NB4 (cell line): ENCODE measurements at regions not wholly inside any gene's neighbourhood (a gene's known extent, or its start where the extent isn't known, plus 50 kb on each side); places are given as distances from the start of the nearest gene placed in this dataset.

Source experiments
- MYC ChIP-seq: IDR thresholded peaks from 2 replicates; pipeline ENCODE4 v1.6.1; 2011; ENCODE audit warnings: low read depth, low read length
- POLR2A ChIP-seq: IDR thresholded peaks from 2 replicates; pipeline ENCODE4 v1.6.1; 2011; ENCODE audit warnings: mild to moderate bottlenecking; ENCODE audit not compliant: insufficient read length; ENCODE audit errors: extremely low read depth
- TF ChIP-seq, protein P1 (sequence below): IDR thresholded peaks from one replicate; pipeline ENCODE4 v1.5.1; 2012; ENCODE audit warnings: low read depth, low read length
- TF ChIP-seq, protein P2 (sequence below): IDR thresholded peaks from 2 replicates; pipeline ENCODE4 v1.6.1; 2011; ENCODE audit warnings: low read depth, low read length

DNA sequence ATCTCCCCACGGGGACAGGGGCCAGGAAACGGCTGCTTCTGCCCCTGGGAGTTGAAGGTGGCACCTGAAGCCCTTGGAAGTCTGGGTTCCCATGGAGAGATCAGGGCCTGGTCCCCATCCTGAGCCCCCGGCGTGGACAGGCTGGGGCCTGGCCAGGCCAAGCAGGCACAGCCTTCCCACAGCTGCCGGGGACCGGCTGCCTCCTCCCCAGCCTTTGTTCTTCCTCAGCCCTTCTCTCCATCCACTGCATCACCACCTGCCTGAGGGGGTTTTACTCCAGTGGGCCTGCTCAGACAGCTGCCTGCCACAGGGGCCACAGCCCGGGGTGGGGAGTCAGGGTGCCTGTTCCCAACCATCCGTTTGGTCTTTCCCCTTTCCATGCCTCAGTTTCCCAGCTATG is 187.7 kb downstream of the INHBB start:
- TF ChIP-seq, protein P1, sequence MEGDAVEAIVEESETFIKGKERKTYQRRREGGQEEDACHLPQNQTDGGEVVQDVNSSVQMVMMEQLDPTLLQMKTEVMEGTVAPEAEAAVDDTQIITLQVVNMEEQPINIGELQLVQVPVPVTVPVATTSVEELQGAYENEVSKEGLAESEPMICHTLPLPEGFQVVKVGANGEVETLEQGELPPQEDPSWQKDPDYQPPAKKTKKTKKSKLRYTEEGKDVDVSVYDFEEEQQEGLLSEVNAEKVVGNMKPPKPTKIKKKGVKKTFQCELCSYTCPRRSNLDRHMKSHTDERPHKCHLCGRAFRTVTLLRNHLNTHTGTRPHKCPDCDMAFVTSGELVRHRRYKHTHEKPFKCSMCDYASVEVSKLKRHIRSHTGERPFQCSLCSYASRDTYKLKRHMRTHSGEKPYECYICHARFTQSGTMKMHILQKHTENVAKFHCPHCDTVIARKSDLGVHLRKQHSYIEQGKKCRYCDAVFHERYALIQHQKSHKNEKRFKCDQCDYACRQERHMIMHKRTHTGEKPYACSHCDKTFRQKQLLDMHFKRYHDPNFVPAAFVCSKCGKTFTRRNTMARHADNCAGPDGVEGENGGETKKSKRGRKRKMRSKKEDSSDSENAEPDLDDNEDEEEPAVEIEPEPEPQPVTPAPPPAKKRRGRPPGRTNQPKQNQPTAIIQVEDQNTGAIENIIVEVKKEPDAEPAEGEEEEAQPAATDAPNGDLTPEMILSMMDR: no peak
- TF ChIP-seq MYC (no peak), POLR2A (no peak)
- TF ChIP-seq, protein P2, sequence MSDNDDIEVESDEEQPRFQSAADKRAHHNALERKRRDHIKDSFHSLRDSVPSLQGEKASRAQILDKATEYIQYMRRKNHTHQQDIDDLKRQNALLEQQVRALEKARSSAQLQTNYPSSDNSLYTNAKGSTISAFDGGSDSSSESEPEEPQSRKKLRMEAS: no peak
